Activated CD8-positive, alpha-beta memory T cell treated with anti-CD3 and anti-CD28 coated beads, Interleukin-2, amount 50 U/mL, for 24 hours (primary cell): ENCODE measurements at regions not wholly inside any gene's neighbourhood (a gene's known extent, or its start where the extent isn't known, plus 50 kb on each side); places are given as distances from the start of the nearest gene placed in this dataset.
"Not testable (repeated sequence)": the region's sequence is repeated elsewhere in the genome, so short reads cannot be mapped to it uniquely, and the experiment has no call there.

ENCODE experiments used
- DNase-seq: peaks from one replicate; pipeline ENCODE4 v3.0.0-alpha.2; 2020; ENCODE audit errors: extremely low read depth

GRCh38 chr2:2744107-2744506 is 413.0 kb upstream of the MYT1L start:
- DNase-seq = no peak

- no peak for DNase-seq
These were observed 412.1 kb upstream of the MYT1L start for GRCh38 chr2:2743164-2743571.

GRCh38 chr2:2742726-2743125 is 411.7 kb upstream of the MYT1L start:
- DNase-seq = no peak

GRCh38 chr2:2740238-2740775 is 409.2 kb upstream of the MYT1L start:
- no peak for DNase-seq

- DNase-seq = no peak
These were observed 408.2 kb upstream of the MYT1L start for GRCh38 chr2:2739231-2739795.

GRCh38 chr2:2738684-2739083 is 407.6 kb upstream of the MYT1L start:
- DNase-seq = no peak

GRCh38 chr2:2738276-2738675 is 407.2 kb upstream of the MYT1L start:
- DNase-seq = no peak

- no peak for DNase-seq
These were observed 404.0 kb upstream of the MYT1L start for GRCh38 chr2:2735041-2735440.

- no peak for DNase-seq
These were observed 403.2 kb upstream of the MYT1L start for GRCh38 chr2:2734308-2734707.

GRCh38 chr2:2733818-2734217 is 402.7 kb upstream of the MYT1L start:
- no peak for DNase-seq

- no peak for DNase-seq
These were observed 401.4 kb upstream of the MYT1L start for GRCh38 chr2:2732331-2733119.

- no peak for DNase-seq
These were observed 400.8 kb upstream of the MYT1L start for GRCh38 chr2:2731816-2732284.

GRCh38 chr2:2731101-2731815 is 400.2 kb upstream of the MYT1L start:
- no peak for DNase-seq

- no peak for DNase-seq
These were observed 399.3 kb upstream of the MYT1L start for GRCh38 chr2:2730301-2730833.

GRCh38 chr2:2729246-2729645 is 398.2 kb upstream of the MYT1L start:
- DNase-seq = no peak

GRCh38 chr2:2728635-2729034 is 397.6 kb upstream of the MYT1L start:
- DNase-seq = no peak

- DNase-seq = no peak
These were observed 396.9 kb upstream of the MYT1L start for GRCh38 chr2:2727876-2728511.

- DNase-seq = no peak
These were observed 395.1 kb upstream of the MYT1L start for GRCh38 chr2:2726163-2726562.

- DNase-seq = no peak
These were observed 392.0 kb upstream of the MYT1L start for GRCh38 chr2:2723064-2723463.

GRCh38 chr2:2721296-2721835 is 390.3 kb upstream of the MYT1L start:
- no peak for DNase-seq

GRCh38 chr2:2720806-2721205 is 389.7 kb upstream of the MYT1L start:
- DNase-seq = not testable (repeated sequence)

GRCh38 chr2:2720351-2720750 is 389.3 kb upstream of the MYT1L start:
- no peak for DNase-seq
